H1 (cell line): ENCODE measurements at regions not wholly inside any gene's neighbourhood (a gene's known extent, or its start where the extent isn't known, plus 50 kb on each side); places are given as distances from the start of the nearest gene placed in this dataset.

Experiments used
- CTCF ChIA-PET: fragments of 300-600 bp; sonication (Branson Sonifier 250); formaldehyde crosslinking; loops from one replicate; lab custom pipeline; 2021; ENCODE audit not compliant: partially characterized antibody; lab: Charles Lee
- POLR2A ChIA-PET: fragments of 300-600 bp; sonication (Branson Sonifier 250); formaldehyde crosslinking; loops from one replicate; lab custom pipeline; 2021; ENCODE audit warnings: inconsistent platforms; ENCODE audit not compliant: partially characterized antibody; lab: Charles Lee
- DNase-seq, 2 experiments: peaks; one replicate each; pipeline versions ENCODE4 v3.0.0 to v3.0.0-alpha.2; 2010 to 2022; ENCODE audit warnings: low spot score in 2 of 2, low read depth in 1 of 2, mixed read lengths in 1 of 2
- FAIRE-seq: peaks from 2 replicates; lab custom pipeline; 2011; peaks lifted over from hg19 to GRCh38; lab: Jason Lieb, UNC
- H2AFZ ChIP-seq: 2 replicates; pipeline ENCODE4 v1.8.1; 2012; ENCODE audit warnings: low read length, inconsistent platforms
- H2AK5ac ChIP-seq: 2 replicates; pipeline ENCODE4 v1.6.1; 2013; ENCODE audit warnings: low read depth, low read length
- H2BK120ac ChIP-seq: replicated peaks from 2 replicates; pipeline ENCODE3; 2013; ENCODE audit warnings: low read depth, low read length, inconsistent platforms
- H2BK12ac ChIP-seq: 2 replicates; pipeline ENCODE4 v1.6.1; 2013; ENCODE audit warnings: low read depth, low read length
- H2BK15ac ChIP-seq: 2 replicates; pipeline ENCODE4 v1.6.1; 2013; ENCODE audit warnings: low read length
- H2BK20ac ChIP-seq: 2 replicates; pipeline ENCODE4 v1.6.1; 2013; ENCODE audit warnings: low read length
- H2BK5ac ChIP-seq: 2 replicates; pipeline ENCODE4 v1.6.1; 2013; ENCODE audit warnings: low read depth, low read length
- H3K14ac ChIP-seq: 2 replicates; pipeline ENCODE4 v1.6.1; 2013; ENCODE audit warnings: inconsistent platforms; ENCODE audit not compliant: insufficient read length
- H3K18ac ChIP-seq: 2 replicates; pipeline ENCODE4 v1.6.1; 2013; ENCODE audit warnings: low read length; ENCODE audit errors: extremely low read depth
- H3K23ac ChIP-seq: 2 replicates; pipeline ENCODE4 v1.6.1; 2013; ENCODE audit warnings: inconsistent platforms; ENCODE audit not compliant: insufficient read length
- H3K23me2 ChIP-seq: 2 replicates; pipeline ENCODE4 v1.6.1; 2013; ENCODE audit warnings: low read depth, low read length
- H3K27ac ChIP-seq: 2 replicates; pipeline ENCODE4 v1.6.1; 2011; ENCODE audit warnings: low read depth, low read length, inconsistent platforms
- H3K27me3 ChIP-seq, 4 experiments: replicated peaks in 1 of 4; 1 replicate in 1 of 4; 2 replicates in 3 of 4; pipeline versions ENCODE4 v1.6.1 to v1.8.1; 2011 to 2013; ENCODE audit warnings: low read length in 3 of 4, mild to moderate bottlenecking in 3 of 4, inconsistent platforms in 2 of 4, mixed read lengths in 2 of 4, moderate library complexity in 1 of 4; ENCODE audit not compliant: control insufficient read depth in 3 of 4, insufficient read depth in 3 of 4; ENCODE audit errors: extremely low read depth in 1 of 4
- H3K36me3 ChIP-seq, 4 experiments: 2 replicates each; pipeline versions ENCODE4 v1.6.1 to v1.8.1; 2011 to 2013; ENCODE audit warnings: mild to moderate bottlenecking in 4 of 4, low read length in 3 of 4, moderate library complexity in 2 of 4, control low read depth in 1 of 4, inconsistent platforms in 1 of 4; ENCODE audit not compliant: insufficient read depth in 4 of 4, control insufficient read depth in 2 of 4
- H3K4ac ChIP-seq: replicated peaks from 2 replicates; pipeline ENCODE3; 2013; ENCODE audit warnings: low read length, low read depth, mixed read lengths, inconsistent platforms; ENCODE audit not compliant: insufficient read length
- H3K4me1 ChIP-seq, 4 experiments: replicated peaks in 1 of 4; 1 replicate in 1 of 4; 2 replicates in 3 of 4; pipeline versions ENCODE4 v1.6.1 to v1.8.1; 2011 to 2013; ENCODE audit warnings: low read length in 3 of 4, inconsistent platforms in 2 of 4, mixed read lengths in 1 of 4; ENCODE audit not compliant: insufficient read depth in 4 of 4, control insufficient read depth in 3 of 4
- H3K4me2 ChIP-seq, 2 experiments: 2 replicates each; pipeline versions ENCODE4 v1.6.1 to v1.8.1; 2011 to 2013; ENCODE audit warnings: low read depth in 2 of 2, low read length in 2 of 2, control low read depth in 1 of 2, inconsistent platforms in 1 of 2, mild to moderate bottlenecking in 1 of 2; ENCODE audit not compliant: insufficient read depth in 1 of 2
- H3K4me3 ChIP-seq, 4 experiments: fragments of 200-600, 300-600 bp in 1 of 4; sonication (generic), shearing (Covaris generic), sonication (Bioruptor Twin) in 1 of 4; 2 replicates each; pipeline versions ENCODE4 v1.5.1 to v1.8.1; 2011 to 2016; ENCODE audit warnings: low read length in 4 of 4, low read depth in 3 of 4, control low read depth in 2 of 4, inconsistent platforms in 2 of 4, mild to moderate bottlenecking in 2 of 4, mixed read lengths in 1 of 4, moderate library complexity in 1 of 4; ENCODE audit not compliant: insufficient read depth in 2 of 4; ENCODE audit errors: extremely low read depth in 1 of 4
- H3K56ac ChIP-seq: replicated peaks from 2 replicates; pipeline ENCODE3; 2013; ENCODE audit warnings: low read depth, mild to moderate bottlenecking, mixed read lengths, low read length, inconsistent platforms; ENCODE audit not compliant: insufficient read length
- H3K79me1 ChIP-seq: 2 replicates; pipeline ENCODE4 v1.6.1; 2013; ENCODE audit warnings: low read depth, low read length, control low read depth
- H3K79me2 ChIP-seq, 2 experiments: 2 replicates each; pipeline versions ENCODE4 v1.6.1 to v1.8.1; 2012 to 2013; ENCODE audit warnings: low read length in 2 of 2, mild to moderate bottlenecking in 2 of 2, inconsistent platforms in 1 of 2; ENCODE audit not compliant: insufficient read depth in 2 of 2, control insufficient read depth in 1 of 2
- H3K9ac ChIP-seq, 4 experiments: replicated peaks in 1 of 4; 1 replicate in 1 of 4; 2 replicates in 3 of 4; pipeline versions ENCODE4 v1.6.1 to v1.8.1; 2011 to 2013; ENCODE audit warnings: low read depth in 3 of 4, low read length in 3 of 4, control low read depth in 2 of 4, mild to moderate bottlenecking in 2 of 4, moderate library complexity in 2 of 4, inconsistent platforms in 1 of 4; ENCODE audit errors: extremely low read depth in 1 of 4
- H3K9me3 ChIP-seq, 2 experiments: 2 replicates each; pipeline versions ENCODE4 v1.6.1 to v1.8.1; 2012 to 2013; ENCODE audit warnings: mild to moderate bottlenecking in 2 of 2, moderate library complexity in 2 of 2, control low read depth in 1 of 2, inconsistent platforms in 1 of 2, low read depth in 1 of 2, low read length in 1 of 2, mixed read lengths in 1 of 2; ENCODE audit not compliant: insufficient read depth in 2 of 2
- H4K20me1 ChIP-seq, 2 experiments: replicated peaks in 1 of 2; 2 replicates each; pipeline versions ENCODE3 to v1.8.1; 2011 to 2013; ENCODE audit warnings: inconsistent platforms in 2 of 2, low read length in 2 of 2, mild to moderate bottlenecking in 1 of 2; ENCODE audit not compliant: insufficient read depth in 2 of 2, control insufficient read depth in 1 of 2
- H4K5ac ChIP-seq: 2 replicates; pipeline ENCODE4 v1.6.1; 2013; ENCODE audit warnings: low read length, low read depth, mixed read lengths, inconsistent platforms; ENCODE audit not compliant: insufficient read length
- H4K8ac ChIP-seq: 2 replicates; pipeline ENCODE4 v1.8.0; 2013; ENCODE audit warnings: mild to moderate bottlenecking, moderate library complexity, low read length, inconsistent platforms; ENCODE audit not compliant: insufficient read depth; ENCODE audit errors: extremely low read depth
- H4K91ac ChIP-seq: replicated peaks from 2 replicates; pipeline ENCODE3; 2013; ENCODE audit warnings: low read length, mixed read lengths, inconsistent platforms; ENCODE audit not compliant: insufficient read length
- PHF8 ChIP-seq: fragments of 200-600 bp; sonication (generic); conservative IDR thresholded peaks from 2 replicates; pipeline ENCODE4 v1.7.1; 2012; ENCODE audit warnings: low read depth, mild to moderate bottlenecking, inconsistent platforms, low read length, moderate library complexity
- POU5F1 ChIP-seq: IDR thresholded peaks from 2 replicates; pipeline ENCODE4 v1.6.1; 2011; ENCODE audit warnings: low read depth, mild to moderate bottlenecking, low read length, moderate library complexity
- SP4 ChIP-seq: IDR thresholded peaks from 2 replicates; pipeline ENCODE4 v1.6.1; 2012; ENCODE audit warnings: low read length, inconsistent platforms
- WGBS, 2 experiments: shearing (Covaris generic) in 1 of 2; methylation state at CpG; one replicate each; pipeline versions ENCODE4 v1.1.6 to v1.1.7; 2013 to 2015; ENCODE audit warnings: low lambda C conversion rate in 2 of 2, mixed read lengths in 2 of 2, inconsistent platforms in 1 of 2, low coverage in 1 of 2, missing lambda C conversion rate in 1 of 2; ENCODE audit not compliant: insufficient replicate concordance in 2 of 2, insufficient coverage in 1 of 2, insufficient read length in 1 of 2; ENCODE audit errors: extremely low coverage in 1 of 2, missing lambda C conversion rate in 1 of 2; 5-methylcytosine and 5-hydroxymethylcytosine counted together

GRCh38 chr5:60343102-60343501 is 356.9 kb downstream of the DEPDC1B start:
- WGBS, 2 experiments = 85% methylated on average over 4 of the region's 4 CpGs; no CpG with 5 or more reads in 1 of the 2 experiments
- H3K4me3 ChIP-seq = no peak overlapping the region
- no peak overlapping the region for H2AFZ ChIP-seq
- H2BK120ac ChIP-seq = no peak overlapping the region
- no peak overlapping the region for H3K27ac ChIP-seq
- H3K4me2 ChIP-seq = no peak overlapping the region
- no peaks in the 10 kb centered on the region for H3K9me3 ChIP-seq
- POLR2A ChIA-PET = no interaction called here
- no peak overlapping the region for H2BK15ac ChIP-seq
- no peaks in the 10 kb centered on the region for H4K20me1 ChIP-seq
- H3K27me3 ChIP-seq = no peaks in the 10 kb centered on the region
- no peak overlapping the region for H2AK5ac ChIP-seq
- no peak overlapping the region for H3K9ac ChIP-seq
- H4K5ac ChIP-seq = no peak overlapping the region
- TF ChIP-seq POU5F1 (no peak), PHF8 (no peak), SP4 (no peak)
- FAIRE-seq (no peak), DNase-seq (no peak)
- H4K8ac ChIP-seq = no peak overlapping the region
- H3K36me3 ChIP-seq = no peaks in the 10 kb centered on the region
- H3K23me2 ChIP-seq = no peaks in the 10 kb centered on the region
- H3K18ac ChIP-seq = no peak overlapping the region
- no peaks in the 10 kb centered on the region for H3K79me2 ChIP-seq
- no peak overlapping the region for H4K91ac ChIP-seq
- H3K23ac ChIP-seq = no peak overlapping the region
- no peak overlapping the region for H3K14ac ChIP-seq
- H3K79me1 ChIP-seq = no peaks in the 10 kb centered on the region
- CTCF ChIA-PET = interaction anchor here (2.0 kb wide), 1 partner anchor 44 kb away, joined by 5 read pairs; no protein-coding TSS in a partner anchor
- H3K4me1 ChIP-seq = no peaks in the 10 kb centered on the region
- H3K4ac ChIP-seq = no peak overlapping the region
- no peak overlapping the region for H3K56ac ChIP-seq
- no peak overlapping the region for H2BK20ac ChIP-seq
- no peak overlapping the region for H2BK12ac ChIP-seq
- H2BK5ac ChIP-seq = no peak overlapping the region
